Gastroesophageal sphincter (tissue), 3 donors: ENCODE measurements at regions not wholly inside any gene's neighbourhood (a gene's known extent, or its start where the extent isn't known, plus 50 kb on each side); places are given as distances from the start of the nearest gene placed in this dataset.

Experiments
- EP300 ChIP-seq: sonication (generic); formaldehyde crosslinking; IDR thresholded peaks from one replicate; pipeline ENCODE4 v1.6.1; 2017; ENCODE audit warnings: antibody characterized with exemption, mild to moderate bottlenecking
- POLR2A ChIP-seq, 2 donors: fragments of 450-650 bp; IDR thresholded peaks; one replicate each; pipeline ENCODE4 v1.6.1; 2017; ENCODE audit warnings: antibody characterized with exemption in 2 of 2, mild to moderate bottlenecking in 2 of 2, moderate library complexity in 1 of 2
- POLR2AphosphoS5 ChIP-seq: sonication (generic); formaldehyde crosslinking; IDR thresholded peaks from one replicate; pipeline ENCODE4 v1.6.1; 2017; ENCODE audit warnings: antibody characterized with exemption
- TF ChIP-seq, protein P1 (sequence below), 4 experiments: fragments of 200-600 bp in 2 of 4; fragments of 450-650 bp in 2 of 4; sonication (generic) in 1 of 4; IDR thresholded peaks; one replicate each; pipeline ENCODE4 v1.5.1; 2017 to 2019; ENCODE audit warnings: antibody characterized with exemption in 4 of 4, mild to moderate bottlenecking in 2 of 4, moderate library complexity in 2 of 4

GRCh38 chr3:177800561-177800960 is 603.3 kb upstream of the TBL1XR1 start:
- TF ChIP-seq POLR2A (IDR thresholded peaks at IDR 0.05) (no peak), EP300 (no peak), POLR2AphosphoS5 (no peak)
- TF ChIP-seq, protein P1, sequence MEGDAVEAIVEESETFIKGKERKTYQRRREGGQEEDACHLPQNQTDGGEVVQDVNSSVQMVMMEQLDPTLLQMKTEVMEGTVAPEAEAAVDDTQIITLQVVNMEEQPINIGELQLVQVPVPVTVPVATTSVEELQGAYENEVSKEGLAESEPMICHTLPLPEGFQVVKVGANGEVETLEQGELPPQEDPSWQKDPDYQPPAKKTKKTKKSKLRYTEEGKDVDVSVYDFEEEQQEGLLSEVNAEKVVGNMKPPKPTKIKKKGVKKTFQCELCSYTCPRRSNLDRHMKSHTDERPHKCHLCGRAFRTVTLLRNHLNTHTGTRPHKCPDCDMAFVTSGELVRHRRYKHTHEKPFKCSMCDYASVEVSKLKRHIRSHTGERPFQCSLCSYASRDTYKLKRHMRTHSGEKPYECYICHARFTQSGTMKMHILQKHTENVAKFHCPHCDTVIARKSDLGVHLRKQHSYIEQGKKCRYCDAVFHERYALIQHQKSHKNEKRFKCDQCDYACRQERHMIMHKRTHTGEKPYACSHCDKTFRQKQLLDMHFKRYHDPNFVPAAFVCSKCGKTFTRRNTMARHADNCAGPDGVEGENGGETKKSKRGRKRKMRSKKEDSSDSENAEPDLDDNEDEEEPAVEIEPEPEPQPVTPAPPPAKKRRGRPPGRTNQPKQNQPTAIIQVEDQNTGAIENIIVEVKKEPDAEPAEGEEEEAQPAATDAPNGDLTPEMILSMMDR (IDR thresholded peaks at IDR 0.05) = no peak
